ENCODE measurements at regions not wholly inside any gene's neighbourhood (a gene's known extent, or its start where the extent isn't known, plus 50 kb on each side); places are given as distances from the start of the nearest gene placed in this dataset.
A peak's percentile ranks its signal among the peaks of the same experiment; 100 is the strongest.
"Not testable (repeated sequence)": the region's sequence is repeated elsewhere in the genome, so short reads cannot be mapped to it uniquely, and the experiment has no call there.

DNA sequence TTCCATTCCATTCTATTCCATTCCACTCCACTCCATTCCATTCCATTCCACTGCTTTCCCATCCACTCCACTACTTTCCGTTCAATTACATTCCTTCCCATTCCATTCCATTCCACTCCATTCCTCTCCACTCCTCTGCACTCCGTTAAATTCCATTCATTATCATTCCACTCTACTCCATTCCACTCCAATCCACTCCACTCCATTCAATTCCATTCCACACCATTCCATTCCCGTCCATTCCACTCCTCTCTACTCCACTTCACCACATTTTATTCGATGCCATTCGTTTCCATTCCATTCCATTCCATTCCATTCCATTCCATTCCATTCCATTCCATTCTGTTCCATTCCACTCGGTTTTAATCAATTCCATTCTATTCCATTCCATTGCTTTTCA, 2571.5 kb upstream of the TPTE start:
- H2BK20ac ChIP-seq (ENCODE audit: low read length); H3K27ac ChIP-seq (ENCODE audit: low read depth, low read length); H3K36me3 ChIP-seq (ENCODE audit: control insufficient read depth in 2 of 4, insufficient read depth in 4 of 4, low read length in 3 of 4); H2AFZ ChIP-seq (ENCODE audit: low read length); H3K27me3 ChIP-seq (replicated peaks in 1 of 4; ENCODE audit: control insufficient read depth in 3 of 4, extremely low read depth in 1 of 4, insufficient read depth in 3 of 4, low read length in 3 of 4); H3K18ac ChIP-seq (ENCODE audit: extremely low read depth, low read length); H2BK120ac ChIP-seq (replicated peaks; ENCODE audit: low read depth, low read length); H4K8ac ChIP-seq (ENCODE audit: extremely low read depth, insufficient read depth, low read length); H4K91ac ChIP-seq (replicated peaks; ENCODE audit: insufficient read length, low read length); H4K5ac ChIP-seq (ENCODE audit: insufficient read length, low read depth, low read length); POLR2A ChIA-PET (ENCODE audit: partially characterized antibody); H3K14ac ChIP-seq (ENCODE audit: insufficient read length); CTCF ChIA-PET (ENCODE audit: partially characterized antibody); H3K4me3 ChIP-seq (ENCODE audit: extremely low read depth in 1 of 4, insufficient read depth in 2 of 4, low read depth in 3 of 4, low read length in 4 of 4); H3K23ac ChIP-seq (ENCODE audit: insufficient read length); H4K20me1 ChIP-seq (replicated peaks in 1 of 2; ENCODE audit: control insufficient read depth in 1 of 2, insufficient read depth in 2 of 2, low read length in 2 of 2); H2BK5ac ChIP-seq (ENCODE audit: low read depth, low read length); FAIRE-seq; H3K79me2 ChIP-seq (ENCODE audit: control insufficient read depth in 1 of 2, insufficient read depth in 2 of 2, low read length in 2 of 2); H3K9ac ChIP-seq (replicated peaks in 1 of 4; ENCODE audit: extremely low read depth in 1 of 4, low read depth in 3 of 4, low read length in 3 of 4); H3K4ac ChIP-seq (replicated peaks; ENCODE audit: insufficient read length, low read depth, low read length); DNase-seq (ENCODE audit: low read depth in 1 of 2, low spot score in 2 of 2); H2AK5ac ChIP-seq (ENCODE audit: low read depth, low read length); H3K56ac ChIP-seq (replicated peaks; ENCODE audit: insufficient read length, low read depth, low read length); H2BK15ac ChIP-seq (ENCODE audit: low read length); H2BK12ac ChIP-seq (ENCODE audit: low read depth, low read length); H3K4me1 ChIP-seq (replicated peaks in 1 of 4; ENCODE audit: control insufficient read depth in 3 of 4, insufficient read depth in 4 of 4, low read length in 3 of 4); H3K4me2 ChIP-seq (ENCODE audit: insufficient read depth in 1 of 2, low read depth in 2 of 2, low read length in 2 of 2); H3K79me1 ChIP-seq (ENCODE audit: low read depth, low read length): not testable (repeated sequence)
- Histone ChIP-seq H3K9me3 (ENCODE audit: insufficient read depth in 2 of 2, low read depth in 1 of 2, low read length in 1 of 2) (peaks cover 75 to 98% of the 10 kb centered on the region in 2 experiments), H3K23me2 (ENCODE audit: low read depth, low read length) (peaks cover 75% of the 10 kb centered on the region; the same call in 1 of the 2 replicates)
- WGBS, 2 experiments (ENCODE audit: extremely low coverage in 1 of 2, insufficient coverage in 1 of 2, insufficient read length in 1 of 2, insufficient replicate concordance in 2 of 2, low coverage in 1 of 2, low lambda C conversion rate in 2 of 2, missing lambda C conversion rate in 1 of 2), result 74 to 97% methylated on average over 6 of the region's 6 CpGs
- 0 out of 2 replicates have a peak, but pooled peaks have one; percentile 35 for TF ChIP-seq CBX5 (IDR thresholded peaks at IDR 0.05; ENCODE audit: low read depth, low read length)

All from H1 (cell line).